H7 (cell line): ENCODE measurements at regions not wholly inside any gene's neighbourhood (a gene's known extent, or its start where the extent isn't known, plus 50 kb on each side); places are given as distances from the start of the nearest gene placed in this dataset.
"Not testable (repeated sequence)": the region's sequence is repeated elsewhere in the genome, so short reads cannot be mapped to it uniquely, and the experiment has no call there.

Experiments used
- DNase-seq: peaks from one replicate; pipeline ENCODE4 v3.0.0; 2012
- H3K27me3 ChIP-seq: 2 replicates; pipeline ENCODE4 v1.6.0; 2011; ENCODE audit warnings: mild to moderate bottlenecking, low read length; ENCODE audit not compliant: control insufficient read depth, insufficient read depth
- H3K36me3 ChIP-seq: replicated peaks from 2 replicates; pipeline ENCODE4 v1.5.1; 2011; ENCODE audit warnings: low read length; ENCODE audit not compliant: control insufficient read depth, insufficient read depth
- H3K4me3 ChIP-seq: 2 replicates; pipeline ENCODE4 v1.5.1; 2011; ENCODE audit warnings: low read depth, mild to moderate bottlenecking, control low read depth, low read length, moderate library complexity; ENCODE audit not compliant: insufficient read depth

GRCh38 chr5:44914221-44914620, 105.5 kb downstream of the MRPS30 start:
- H3K4me3 ChIP-seq = no peak overlapping the region
- H3K36me3 ChIP-seq = no peaks in the 10 kb centered on the region
- H3K27me3 ChIP-seq = no peaks in the 10 kb centered on the region
- no peak for DNase-seq

GRCh38 chr5:44919560-44919959, 110.8 kb downstream of the MRPS30 start:
- no peaks in the 10 kb centered on the region for H3K27me3 ChIP-seq
- no peak overlapping the region for H3K4me3 ChIP-seq
- no peaks in the 10 kb centered on the region for H3K36me3 ChIP-seq
- no peak for DNase-seq

DNA sequence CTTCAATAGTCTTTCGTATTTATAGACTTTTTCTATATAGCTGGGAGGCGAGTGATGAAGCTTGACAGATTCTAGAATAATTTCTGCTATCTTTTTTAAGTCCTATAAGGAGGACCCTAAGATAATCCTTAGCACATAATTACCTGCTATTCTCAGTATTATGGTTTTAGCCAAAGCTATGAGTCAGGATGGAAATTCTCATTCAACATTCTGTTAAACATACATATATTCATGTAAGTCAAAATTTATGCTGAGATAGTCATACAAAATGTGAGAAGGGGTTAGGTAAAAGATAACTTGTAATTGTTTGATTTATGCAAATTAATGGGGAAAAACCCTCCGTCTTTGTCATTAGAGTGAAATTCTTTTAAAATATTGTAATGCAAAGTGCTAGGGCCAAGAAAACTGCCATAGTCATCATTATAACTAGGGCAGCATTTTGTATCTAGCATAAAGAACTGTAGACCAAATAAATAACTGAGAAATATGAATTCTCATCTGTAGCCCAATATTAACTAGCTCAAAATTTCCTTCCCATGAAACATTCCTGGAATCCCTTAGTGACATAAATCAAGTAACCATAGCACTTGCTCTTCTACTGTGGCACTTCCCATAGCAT, 118.5 kb downstream of the MRPS30 start:
- Histone ChIP-seq H3K4me3 (no peak overlapping the region), H3K36me3 (no peaks in the 10 kb centered on the region), H3K27me3 (no peaks in the 10 kb centered on the region)
- DNase-seq = no peak

DNA sequence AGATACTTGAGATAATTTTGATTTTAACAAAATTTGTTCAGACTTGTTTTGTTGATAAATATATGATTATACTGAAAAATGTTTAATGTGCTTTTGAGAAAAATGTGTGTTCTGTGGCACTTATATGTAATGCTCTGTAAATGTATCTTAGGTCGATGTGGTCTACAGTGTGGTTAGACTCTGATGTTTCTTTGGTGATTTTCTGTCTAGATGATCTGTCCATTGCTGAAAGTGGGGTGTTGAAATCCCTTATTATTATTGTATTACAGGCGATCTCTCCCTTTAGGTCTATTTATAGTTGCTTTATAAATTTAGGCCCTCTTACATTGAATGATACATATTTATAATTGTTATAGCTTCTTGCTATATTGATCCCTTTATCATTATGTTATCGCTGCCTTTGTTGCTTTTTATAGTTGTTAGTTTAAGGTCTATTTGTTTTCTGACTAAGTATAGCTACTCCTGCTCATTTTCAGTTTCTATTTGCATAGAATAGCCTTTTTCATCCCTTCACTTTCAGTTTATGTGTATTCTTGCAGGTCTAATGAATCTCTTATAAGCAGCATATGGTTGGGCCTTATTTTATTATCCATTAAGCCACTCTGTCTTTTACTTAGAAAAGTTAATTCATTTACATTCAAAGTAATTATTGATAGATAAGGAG, 124.3 kb downstream of the MRPS30 start:
- DNase-seq = no peak
- Histone ChIP-seq H3K27me3 (no peaks in the 10 kb centered on the region), H3K4me3 (no peak overlapping the region), H3K36me3 (no peaks in the 10 kb centered on the region)

- DNase-seq = no peak
- H3K36me3 ChIP-seq = no peaks in the 10 kb centered on the region
Measured at GRCh38 chr5:44933686-44934085, 124.9 kb downstream of the MRPS30 start.

DNA sequence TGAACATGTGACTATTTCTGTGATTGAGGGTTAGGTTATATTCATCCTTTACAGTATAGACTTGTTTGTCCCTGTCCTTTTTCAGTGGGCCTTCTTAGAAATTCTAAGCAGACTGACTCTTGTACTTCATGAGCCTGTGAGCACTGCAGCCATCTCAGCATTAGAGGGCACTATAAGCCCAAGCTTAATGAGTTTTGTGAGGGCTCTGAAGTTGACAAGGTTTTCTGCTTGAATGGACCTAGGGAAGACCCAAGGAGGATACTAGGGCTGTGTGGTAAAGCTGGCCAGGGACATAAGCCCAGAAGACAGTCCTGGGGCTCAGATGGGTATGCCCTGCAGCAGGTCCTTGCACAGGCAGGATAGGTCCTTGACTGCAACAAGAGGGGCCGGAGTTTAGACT, 126.5 kb downstream of the MRPS30 start:
- DNase-seq = peak; percentile 20
- Histone ChIP-seq H3K4me3 (no peak overlapping the region), H3K27me3 (no peaks in the 10 kb centered on the region), H3K36me3 (no peaks in the 10 kb centered on the region)

More at GRCh38 chr5:44933686-44934085, 124.9 kb downstream of the MRPS30 start:
- Histone ChIP-seq H3K27me3 (no peaks in the 10 kb centered on the region), H3K4me3 (no peak overlapping the region)

GRCh38 chr5:44935871-44936270, 127.1 kb downstream of the MRPS30 start:
- no peak for DNase-seq
- Histone ChIP-seq H3K27me3 (no peaks in the 10 kb centered on the region), H3K36me3 (no peaks in the 10 kb centered on the region), H3K4me3 (no peak overlapping the region)

DNA sequence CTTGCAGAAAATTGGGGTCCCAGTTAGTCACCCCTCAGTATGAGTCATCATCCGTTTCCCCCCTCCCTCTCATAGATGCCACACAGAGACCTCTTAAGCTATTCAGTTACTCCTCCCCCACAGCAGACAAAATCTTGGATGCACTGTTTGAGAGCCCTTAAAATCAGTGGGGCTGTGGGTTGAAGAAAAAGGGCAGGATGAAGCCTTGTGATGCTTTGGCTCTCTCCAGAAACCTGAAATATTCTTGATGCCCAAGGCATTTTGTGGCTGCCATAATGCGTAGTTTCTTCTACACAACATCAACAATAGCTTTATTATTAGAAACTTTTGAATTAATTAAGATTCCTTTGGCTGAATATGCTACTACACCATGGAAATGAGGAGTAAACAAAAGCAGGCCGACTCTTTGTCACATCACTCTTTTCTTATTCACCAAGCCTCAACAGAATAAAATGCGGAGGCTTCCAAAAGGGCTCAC, 133.8 kb downstream of the MRPS30 start:
- Histone ChIP-seq H3K36me3 (no peaks in the 10 kb centered on the region), H3K27me3 (no peaks in the 10 kb centered on the region), H3K4me3 (no peak overlapping the region)
- peak; percentile 22 for DNase-seq

- DNase-seq = no peak
- H3K27me3 ChIP-seq = no peaks in the 10 kb centered on the region
Measured at GRCh38 chr5:44943647-44944046, 134.9 kb downstream of the MRPS30 start.

DNA sequence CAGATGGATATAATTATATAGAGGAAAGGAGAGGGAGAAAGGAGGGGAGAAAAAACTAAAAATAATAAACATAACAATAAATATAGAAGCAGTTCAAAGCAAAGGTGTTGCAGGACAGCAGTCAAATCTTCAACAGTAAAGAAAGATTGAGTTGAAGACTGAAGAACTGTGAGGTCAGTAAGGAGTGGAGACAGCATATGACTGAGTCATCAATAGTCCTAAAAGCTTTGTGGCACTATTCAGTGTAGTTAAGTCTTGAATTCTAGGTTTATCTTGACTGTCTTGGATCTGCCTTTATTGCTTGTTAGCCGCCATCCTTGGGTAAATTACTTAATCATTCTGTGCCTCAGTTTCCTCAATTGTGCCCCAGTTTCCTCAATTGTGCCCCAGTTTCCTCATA, 137.0 kb downstream of the MRPS30 start:
- Histone ChIP-seq H3K36me3 (no peaks in the 10 kb centered on the region), H3K27me3 (no peaks in the 10 kb centered on the region)
- DNase-seq = no peak

More at GRCh38 chr5:44943647-44944046, 134.9 kb downstream of the MRPS30 start:
- Histone ChIP-seq H3K4me3 (no peak overlapping the region), H3K36me3 (no peaks in the 10 kb centered on the region)

DNA sequence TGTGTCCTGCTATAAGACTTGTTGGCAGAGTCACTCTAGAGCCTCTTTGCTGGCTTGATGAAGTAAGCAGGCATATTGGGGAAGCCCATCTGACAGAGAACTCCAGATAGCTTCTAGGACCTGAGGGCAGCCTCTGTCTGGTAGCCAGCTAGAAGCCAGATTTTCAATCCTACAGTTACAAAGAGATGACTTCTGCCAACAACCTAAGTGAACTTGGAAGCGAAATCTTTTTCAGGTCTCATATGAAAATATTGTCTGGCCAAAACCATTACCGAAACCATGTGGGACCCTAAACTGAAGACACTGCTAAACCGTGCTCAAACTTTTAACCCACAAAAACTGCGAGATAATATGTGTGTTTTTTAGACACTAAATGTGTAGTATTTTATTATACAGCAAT, 140.9 kb downstream of the MRPS30 start:
- DNase-seq = no peak
- Histone ChIP-seq H3K4me3 (no peak overlapping the region), H3K27me3 (no peaks in the 10 kb centered on the region), H3K36me3 (no peaks in the 10 kb centered on the region)

More for the DNA sequence above, 137.0 kb downstream of the MRPS30 start:
- H3K4me3 ChIP-seq = no peak overlapping the region

- H3K4me3 ChIP-seq = no peak overlapping the region
- H3K27me3 ChIP-seq = no peaks in the 10 kb centered on the region
- no peak for DNase-seq
- no peaks in the 10 kb centered on the region for H3K36me3 ChIP-seq
Measured at GRCh38 chr5:44951371-44951770, 142.6 kb downstream of the MRPS30 start.

GRCh38 chr5:44952376-44952775, 143.6 kb downstream of the MRPS30 start:
- H3K27me3 ChIP-seq = no peaks in the 10 kb centered on the region
- H3K36me3 ChIP-seq = no peaks in the 10 kb centered on the region
- H3K4me3 ChIP-seq = no peak overlapping the region
- peak; percentile 13 for DNase-seq

- DNase-seq = no peak
- H3K27me3 ChIP-seq = no peaks in the 10 kb centered on the region
- H3K36me3 ChIP-seq = no peaks in the 10 kb centered on the region
- H3K4me3 ChIP-seq = no peak overlapping the region
Measured at GRCh38 chr5:44953078-44953477, 144.3 kb downstream of the MRPS30 start.

DNA sequence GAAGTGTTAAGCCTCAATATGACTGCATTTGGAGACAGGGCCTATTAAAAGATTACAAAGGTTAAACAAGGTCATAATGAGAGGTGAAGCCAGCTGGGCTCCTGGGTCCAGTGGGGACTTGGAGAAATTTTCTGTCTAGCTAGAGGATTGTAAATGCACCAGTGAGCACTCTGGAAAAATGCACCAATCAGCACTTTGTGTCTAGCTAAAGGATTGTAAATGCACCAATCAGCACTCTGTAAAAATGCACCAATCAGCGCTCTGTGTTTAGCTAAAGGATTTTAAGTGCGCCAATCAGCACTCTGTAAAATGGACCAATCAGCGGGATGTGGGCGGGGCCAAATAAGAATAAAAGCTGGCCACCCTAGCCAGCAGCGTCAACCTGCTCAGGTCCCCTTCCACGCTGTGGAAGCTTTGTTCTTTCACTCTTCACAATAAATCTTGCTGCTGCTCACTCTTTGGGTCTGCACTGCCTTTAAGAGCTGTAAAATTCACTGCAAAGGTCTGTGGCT, 150.3 kb downstream of the MRPS30 start:
- H3K36me3 ChIP-seq, H3K27me3 ChIP-seq, DNase-seq, H3K4me3 ChIP-seq: not testable (repeated sequence)
